IMR-90 (cell line): ENCODE measurements at regions not wholly inside any gene's neighbourhood (a gene's known extent, or its start where the extent isn't known, plus 50 kb on each side); places are given as distances from the start of the nearest gene placed in this dataset.

Experiments used
- ATAC-seq: fragments of 200-7000 bp; cut with Tn5 transposase; 2 replicates; pipeline ENCODE4 v1.9.1; 2020; ENCODE audit warnings: low read depth, mild to moderate bottlenecking, moderate library complexity
- BruUV-seq: library from RNA; stranded (reverse); fragments of 400-500 nt; replicated peaks from 2 replicates; lab custom pipeline; 2021; lab: Mats Ljungman, UMichigan
- CTCF ChIA-PET: fragments of 300-600 bp; formaldehyde crosslinking; extraction: SDS; loops from one replicate; lab custom pipeline; 2021; ENCODE audit warnings: antibody characterized with exemption; lab: Yijun Ruan, JAX
- POLR2A ChIA-PET: fragments of 300-600 bp; sonication (Branson Sonifier 250); formaldehyde crosslinking; loops from one replicate; lab custom pipeline; 2022; ENCODE audit warnings: antibody characterized with exemption; ENCODE audit not compliant: unreplicated experiment; lab: Charles Lee
- DNase-seq: peaks from one replicate; pipeline ENCODE4 v3.0.0; 2013
- H2AFZ ChIP-seq: replicated peaks from 2 replicates; pipeline ENCODE3; 2013; ENCODE audit warnings: low read length, mild to moderate bottlenecking; ENCODE audit not compliant: poor library complexity
- H2AK5ac ChIP-seq: 2 replicates; pipeline ENCODE4 v1.6.1; 2013; ENCODE audit warnings: low read depth, low read length, inconsistent platforms
- H2AK9ac ChIP-seq: replicated peaks from 2 replicates; pipeline ENCODE3; 2013; ENCODE audit warnings: mild to moderate bottlenecking, low read depth, low read length, moderate library complexity; ENCODE audit not compliant: poor library complexity
- H2BK120ac ChIP-seq: 2 replicates; pipeline ENCODE4 v1.6.1; 2013; ENCODE audit warnings: low read depth, low read length, inconsistent platforms
- H2BK15ac ChIP-seq: 3 replicates; pipeline ENCODE4 v1.6.1; 2013; ENCODE audit warnings: low read depth, low read length, inconsistent platforms
- H2BK20ac ChIP-seq: 2 replicates; pipeline ENCODE4 v1.6.1; 2013; ENCODE audit warnings: low read depth, mild to moderate bottlenecking, inconsistent platforms, low read length, moderate library complexity
- H2BK5ac ChIP-seq: 2 replicates; pipeline ENCODE4 v1.6.1; 2013; ENCODE audit warnings: mild to moderate bottlenecking, low read depth, low read length, inconsistent platforms; ENCODE audit not compliant: poor library complexity, severe bottlenecking
- H3K14ac ChIP-seq: replicated peaks from 2 replicates; pipeline ENCODE4 v1.6.1; 2013; ENCODE audit warnings: low read depth, low read length, inconsistent platforms
- H3K18ac ChIP-seq: 2 replicates; pipeline ENCODE4 v1.6.1; 2013; ENCODE audit warnings: low read depth, low read length, control low read depth
- H3K23ac ChIP-seq: 2 replicates; pipeline ENCODE4 v1.6.1; 2013; ENCODE audit warnings: low read depth, low read length, inconsistent platforms
- H3K27ac ChIP-seq: 2 replicates; pipeline ENCODE4 v1.5.1; 2013; ENCODE audit warnings: mild to moderate bottlenecking, control low read depth, low read length; ENCODE audit not compliant: insufficient read depth
- H3K27me3 ChIP-seq: 2 replicates; pipeline ENCODE4 v1.6.1; 2013; ENCODE audit warnings: low read length; ENCODE audit not compliant: control insufficient read depth, insufficient read depth
- H3K36me3 ChIP-seq: 2 replicates; pipeline ENCODE4 v1.6.1; 2013; ENCODE audit warnings: low read length, mixed read lengths; ENCODE audit not compliant: control insufficient read depth, insufficient read depth
- H3K4ac ChIP-seq: 2 replicates; pipeline ENCODE4 v1.6.1; 2013; ENCODE audit warnings: low read depth, low read length, inconsistent platforms
- H3K4me1 ChIP-seq: 2 replicates; pipeline ENCODE4 v1.6.1; 2013; ENCODE audit warnings: low read length, mixed read lengths; ENCODE audit not compliant: control insufficient read depth, insufficient read depth
- H3K4me2 ChIP-seq: 2 replicates; pipeline ENCODE4 v1.6.1; 2013; ENCODE audit warnings: low read depth, mild to moderate bottlenecking, control low read depth, low read length, moderate library complexity
- H3K4me3 ChIP-seq: 2 replicates; pipeline ENCODE4 v1.5.1; 2013; ENCODE audit warnings: low read depth, mild to moderate bottlenecking, control low read depth, low read length, moderate library complexity; ENCODE audit not compliant: insufficient read depth
- H3K56ac ChIP-seq: 2 replicates; pipeline ENCODE4 v1.6.1; 2013; ENCODE audit warnings: low read length, inconsistent platforms; ENCODE audit not compliant: insufficient read depth; ENCODE audit errors: extremely low read depth
- H3K79me1 ChIP-seq, 2 experiments: 2 replicates each; pipeline ENCODE4 v1.6.1; 2013; ENCODE audit warnings: low read length in 2 of 2, inconsistent platforms in 1 of 2, low read depth in 1 of 2
- H3K9ac ChIP-seq: 2 replicates; pipeline ENCODE4 v1.6.1; 2013; ENCODE audit warnings: low read depth, low read length, control low read depth
- H3K9me1 ChIP-seq: 2 replicates; pipeline ENCODE4 v1.6.1; 2013; ENCODE audit warnings: low read length, inconsistent platforms; ENCODE audit not compliant: insufficient read depth
- H3K9me3 ChIP-seq: 2 replicates; pipeline ENCODE4 v1.6.1; 2013; ENCODE audit warnings: low read length; ENCODE audit not compliant: control insufficient read depth, insufficient read depth
- H4K20me1 ChIP-seq: 2 replicates; pipeline ENCODE4 v1.6.1; 2013; ENCODE audit warnings: low read length, inconsistent platforms; ENCODE audit not compliant: insufficient read depth
- H4K5ac ChIP-seq: 2 replicates; pipeline ENCODE4 v1.6.1; 2013; ENCODE audit warnings: mild to moderate bottlenecking, low read depth, low read length, control low read depth
- H4K8ac ChIP-seq, 2 experiments: 2 replicates each; pipeline ENCODE4 v1.6.1; 2013; ENCODE audit warnings: low read depth in 2 of 2, low read length in 2 of 2, control low read depth in 1 of 2, inconsistent platforms in 1 of 2
- H4K91ac ChIP-seq: 2 replicates; pipeline ENCODE4 v1.6.1; 2013; ENCODE audit warnings: low read depth, low read length, inconsistent platforms; ENCODE audit not compliant: insufficient read depth
- BHLHE40 ChIP-seq: fragments of 150-350 bp; IDR thresholded peaks from 2 replicates; pipeline ENCODE4 v1.6.1; 2016; ENCODE audit warnings: mild to moderate bottlenecking, low read depth, low read length
- CEBPB ChIP-seq: IDR thresholded peaks from 2 replicates; pipeline ENCODE4 v1.6.1; 2012; ENCODE audit warnings: low read depth, low read length, improper control_type of control experiment
- CHD1 ChIP-seq: IDR thresholded peaks from 2 replicates; pipeline ENCODE4 v1.6.1; 2012; ENCODE audit warnings: low read depth, low read length, improper control_type of control experiment
- MAFK ChIP-seq: IDR thresholded peaks from 2 replicates; pipeline ENCODE4 v1.6.1; 2012; ENCODE audit warnings: low read depth, low read length, improper control_type of control experiment
- NFE2L2 ChIP-seq: fragments of 150-350 bp; IDR thresholded peaks from 2 replicates; pipeline ENCODE4 v1.6.1; 2016; ENCODE audit warnings: low read depth, mild to moderate bottlenecking, low read length
- RAD21 ChIP-seq: IDR thresholded peaks from 2 replicates; pipeline ENCODE4 v1.6.1; 2012; ENCODE audit warnings: low read length, improper control_type of control experiment
- RCOR1 ChIP-seq: IDR thresholded peaks from 2 replicates; pipeline ENCODE4 v1.6.1; 2012; ENCODE audit warnings: mild to moderate bottlenecking, low read length, improper control_type of control experiment; ENCODE audit not compliant: insufficient replicate concordance
- RFX5 ChIP-seq: IDR thresholded peaks from 2 replicates; pipeline ENCODE4 v1.8.0; 2012; ENCODE audit warnings: low read depth, mild to moderate bottlenecking, low read length, moderate library complexity
- WGBS, 2 experiments: methylation state at CpG; one replicate each; pipeline versions ENCODE4 v1.1.5 to v1.1.7; 2013; ENCODE audit warnings: missing lambda C conversion rate in 2 of 2; ENCODE audit not compliant: insufficient read length in 1 of 2; ENCODE audit errors: extremely low coverage in 2 of 2; 5-methylcytosine and 5-hydroxymethylcytosine counted together
- dilution Hi-C: fragments of 300-500 bp; cut with HindIII; formaldehyde crosslinking; loops from one replicate; pipeline ENCODE4 v1.14.3; 2018; ENCODE audit warnings: low sequenced_read_pairs; ENCODE audit not compliant: unreplicated experiment
- in situ Hi-C: fragments of 300-500 bp; cut with MboI; formaldehyde crosslinking; loops from 3 replicates; pipeline ENCODE4 v1.14.3; 2019; ENCODE audit warnings: low sequenced_read_pairs, inconsistent platforms, mixed read lengths
- intact Hi-C: fragments of 100-400 bp; cut with micrococcal nuclease; formaldehyde crosslinking; loops from 2 replicates; pipeline ENCODE4 v1.10.0; 2022
- TF ChIP-seq, protein P1 (sequence below): fragments of 150-350 bp; IDR thresholded peaks from 2 replicates; pipeline ENCODE4 v1.6.1; 2017; ENCODE audit warnings: mild to moderate bottlenecking, antibody characterized with exemption, low read length, low read depth

DNA sequence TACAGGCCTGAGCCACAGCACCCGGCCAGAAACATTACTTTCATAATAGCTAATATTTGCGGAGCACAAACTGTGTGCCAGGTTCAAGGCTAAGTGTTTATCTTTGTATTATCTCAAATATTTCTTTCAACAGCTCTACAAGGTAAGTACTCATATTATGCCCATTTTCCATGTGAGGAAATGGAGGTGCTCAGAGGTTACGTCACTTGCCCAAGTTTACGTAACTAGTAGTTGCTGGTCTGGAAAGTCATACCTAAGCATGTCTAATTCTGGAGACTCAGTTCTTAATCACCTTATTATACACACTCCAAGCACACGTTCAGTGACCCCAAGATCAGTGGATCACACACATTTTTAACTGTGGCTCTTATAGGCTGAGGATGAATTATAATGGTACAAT lies 177.5 kb downstream of the OXSM start:
- Histone ChIP-seq H3K18ac (no peak overlapping the region), H3K79me1 (no peaks in the 10 kb centered on the region), H2BK5ac (no peak overlapping the region), H3K14ac (no peak overlapping the region), H3K4me2 (no peak overlapping the region), H3K56ac (no peak overlapping the region), H3K27me3 (no peaks in the 10 kb centered on the region), H4K5ac (no peak overlapping the region), H3K36me3 (no peaks in the 10 kb centered on the region), H2AK5ac (no peak overlapping the region), H3K4me1 (no peaks in the 10 kb centered on the region), H3K27ac (no peak overlapping the region), H3K4me3 (no peak overlapping the region), H4K8ac (no peak overlapping the region), H3K9me1 (no peaks in the 10 kb centered on the region), H2AK9ac (no peak overlapping the region), H2BK120ac (no peak overlapping the region), H3K9ac (no peak overlapping the region), H4K91ac (no peak overlapping the region), H2AFZ (no peak overlapping the region), H2BK15ac (no peak overlapping the region), H3K23ac (no peak overlapping the region), H3K9me3 (no peaks in the 10 kb centered on the region; the same call in 1 of the 2 replicates), H2BK20ac (no peak overlapping the region), H4K20me1 (no peaks in the 10 kb centered on the region), H3K4ac (no peak overlapping the region)
- no peak for TF ChIP-seq RCOR1
- no peak for TF ChIP-seq RFX5
- TF ChIP-seq NFE2L2 = no peak
- no peak for TF ChIP-seq MAFK
- no peak for TF ChIP-seq RAD21
- no peak for TF ChIP-seq BHLHE40
- no peak for TF ChIP-seq CEBPB
- TF ChIP-seq, protein P1, sequence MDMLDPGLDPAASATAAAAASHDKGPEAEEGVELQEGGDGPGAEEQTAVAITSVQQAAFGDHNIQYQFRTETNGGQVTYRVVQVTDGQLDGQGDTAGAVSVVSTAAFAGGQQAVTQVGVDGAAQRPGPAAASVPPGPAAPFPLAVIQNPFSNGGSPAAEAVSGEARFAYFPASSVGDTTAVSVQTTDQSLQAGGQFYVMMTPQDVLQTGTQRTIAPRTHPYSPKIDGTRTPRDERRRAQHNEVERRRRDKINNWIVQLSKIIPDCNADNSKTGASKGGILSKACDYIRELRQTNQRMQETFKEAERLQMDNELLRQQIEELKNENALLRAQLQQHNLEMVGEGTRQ = no peak
- no peak for TF ChIP-seq CHD1
- no peak for ATAC-seq
- no CpG with 5 or more reads among the region's 5 CpGs for WGBS, 2 experiments
- ChIA-PET CTCF (no interaction called here), POLR2A (no interaction called here)
- BruUV-seq = no TSS peak
- no peak for DNase-seq
- dilution Hi-C loops (no loop called here), in situ Hi-C loops (no loop called here), intact Hi-C loops (no loop called here)
